T-cell (primary cell): ENCODE measurements at regions not wholly inside any gene's neighbourhood (a gene's known extent, or its start where the extent isn't known, plus 50 kb on each side); places are given as distances from the start of the nearest gene placed in this dataset.

Source experiments
- ATAC-seq, 4 experiments: fragments of 200-7000 bp in 3 of 4; fragments of 150-1000 bp in 1 of 4; cut with Tn5 transposase; replicated peaks in 1 of 4; 1 replicate in 3 of 4; 2 replicates in 1 of 4; pipeline ENCODE4 v1.10.0; 2021; ENCODE audit warnings: moderate library complexity in 3 of 4, mild to moderate bottlenecking in 2 of 4, moderate number of reproducible peaks in 1 of 4
- CTCF ChIA-PET, 2 donors: fragments of 300-600 bp; sonication (Branson Sonifier 250); formaldehyde crosslinking; loops; one replicate each; lab custom pipeline; 2022; ENCODE audit warnings: antibody characterized with exemption in 2 of 2; lab: Charles Lee
- POLR2A ChIA-PET, 2 donors: fragments of 300-600 bp; sonication (Branson Sonifier 250); formaldehyde crosslinking; loops; one replicate each; lab custom pipeline; 2022; ENCODE audit warnings: antibody characterized with exemption in 2 of 2; lab: Charles Lee
- DNase-seq, 35 experiments: peaks; one replicate each; pipeline versions ENCODE4 v3.0.0 to v3.0.0-alpha.2; 2013 to 2023
- H3K27ac ChIP-seq: one replicate; pipeline ENCODE4 v1.5.1; 2013; ENCODE audit warnings: low read length
- H3K27me3 ChIP-seq, 2 experiments: replicated peaks in 1 of 2; 1 replicate in 1 of 2; 2 replicates in 1 of 2; pipeline versions ENCODE4 v1.6.1 to v1.7.0; 2013; ENCODE audit warnings: low read length in 1 of 2, mixed read lengths in 1 of 2; ENCODE audit not compliant: control insufficient read depth in 2 of 2, insufficient read depth in 2 of 2; ENCODE audit errors: extremely low read depth in 1 of 2
- H3K36me3 ChIP-seq, 2 donors: 1 replicate in 1 of 2; 2 replicates in 1 of 2; pipeline versions ENCODE4 v1.6.1 to v1.7.0; 2013; ENCODE audit warnings: low read length in 1 of 2; ENCODE audit not compliant: control insufficient read depth in 2 of 2, insufficient read depth in 1 of 2; ENCODE audit errors: extremely low read depth in 1 of 2
- H3K4me1 ChIP-seq, 2 experiments: 1 replicate in 1 of 2; 2 replicates in 1 of 2; pipeline versions ENCODE4 v1.6.1 to v1.7.0; 2013; ENCODE audit warnings: low read length in 2 of 2, mixed read lengths in 1 of 2; ENCODE audit not compliant: insufficient read depth in 2 of 2, control insufficient read depth in 1 of 2; ENCODE audit errors: extremely low read depth in 1 of 2
- H3K4me3 ChIP-seq, 2 donors: 1 replicate in 1 of 2; 2 replicates in 1 of 2; pipeline versions ENCODE4 v1.5.1 to v1.7.0; 2013; ENCODE audit warnings: mild to moderate bottlenecking in 2 of 2, low read length in 1 of 2, moderate library complexity in 1 of 2; ENCODE audit not compliant: control insufficient read depth in 1 of 2; ENCODE audit errors: extremely low read depth in 1 of 2
- H3K9me3 ChIP-seq: 2 replicates; pipeline ENCODE4 v1.7.0; 2013
- H3K27ac Mint-ChIP-seq, 2 donors: one replicate each; pipeline ENCODE4 v1.8.0; 2020 to 2021; ENCODE audit warnings: mild to moderate bottlenecking in 2 of 2, mixed read lengths in 2 of 2
- H3K27me3 Mint-ChIP-seq, 2 donors: one replicate each; pipeline ENCODE4 v1.8.0; 2021 to 2022; ENCODE audit warnings: mixed read lengths in 2 of 2
- H3K36me3 Mint-ChIP-seq: one replicate; pipeline ENCODE4 v1.8.0; 2021; ENCODE audit warnings: mixed read lengths
- H3K4me1 Mint-ChIP-seq, 3 donors: one replicate each; pipeline ENCODE4 v1.8.0; 2020 to 2022; ENCODE audit warnings: mixed read lengths in 3 of 3, mild to moderate bottlenecking in 1 of 3
- H3K4me3 Mint-ChIP-seq, 3 donors: one replicate each; pipeline ENCODE4 v1.8.0; 2020 to 2022; ENCODE audit warnings: mild to moderate bottlenecking in 3 of 3, mixed read lengths in 3 of 3, moderate library complexity in 3 of 3
- H3K9me3 Mint-ChIP-seq, 3 donors: one replicate each; pipeline ENCODE4 v1.8.0; 2020 to 2022; ENCODE audit warnings: mixed read lengths in 3 of 3
- WGBS: methylation state at CpG from one replicate; pipeline ENCODE4 v1.1.5; 2013; ENCODE audit warnings: missing lambda C conversion rate; ENCODE audit not compliant: insufficient coverage; 5-methylcytosine and 5-hydroxymethylcytosine counted together

DNA sequence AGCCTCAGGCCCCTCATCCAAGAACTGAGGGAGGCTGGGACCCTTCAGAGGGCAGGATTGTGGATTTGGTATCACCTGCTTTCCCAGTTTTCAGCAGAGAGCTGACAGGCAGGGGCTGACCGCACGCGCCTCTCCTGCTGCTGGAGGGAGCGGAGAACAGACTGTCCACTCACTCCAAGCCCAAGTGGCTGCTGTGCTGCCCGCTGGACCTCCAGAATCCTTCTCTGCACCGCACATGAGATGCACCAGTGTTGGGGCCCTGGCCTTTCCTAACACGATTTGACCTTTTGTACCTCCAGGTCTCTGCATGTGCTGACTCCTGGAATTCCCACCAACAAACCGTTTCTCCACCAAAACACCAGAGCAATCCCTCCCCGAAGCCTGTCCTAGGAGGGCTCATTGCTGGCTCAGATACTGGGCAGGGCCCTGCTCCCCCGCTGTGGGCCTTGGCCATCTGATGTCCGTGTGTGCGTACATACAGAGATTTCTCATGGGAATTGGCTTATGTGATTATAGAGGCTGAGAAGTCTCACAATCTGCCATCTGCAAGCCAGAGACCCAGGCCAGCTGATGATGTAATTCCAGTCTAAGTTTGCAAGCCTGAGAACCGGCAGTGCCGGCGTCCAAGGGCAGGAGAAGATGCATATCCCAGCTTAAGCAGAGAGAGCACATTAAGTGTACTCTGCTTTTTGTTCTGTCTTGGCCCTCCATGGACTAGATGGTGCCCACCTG lies 141.7 kb downstream of the GADD45G start:
- peaks cover 0 to 5% (median 0%) of the 10 kb centered on the region in 3 donors for H3K9me3 Mint-ChIP-seq
- WGBS: 93% methylated on average over 15 of the region's 15 CpGs
- no peak for ATAC-seq
- peaks cover 26 to 71% of the 10 kb centered on the region in 2 experiments for H3K4me1 ChIP-seq
- peaks cover 74 to 86% (median 76%) of the 10 kb centered on the region in 3 donors for H3K4me1 Mint-ChIP-seq
- no peaks in the 10 kb centered on the region for H3K27me3 Mint-ChIP-seq
- no peak overlapping the region for H3K4me3 Mint-ChIP-seq
- H3K27ac Mint-ChIP-seq: peak overlapping the region; percentile 22 to 55
- no peaks in the 10 kb centered on the region for H3K27me3 ChIP-seq
- no peaks in the 10 kb centered on the region for H3K36me3 ChIP-seq
- no peak for DNase-seq
- POLR2A ChIA-PET: interaction anchor here in 1 of 2 donors (1.1 kb wide), 1 partner anchor 18 kb away, joined by 3 read pairs; no protein-coding TSS in a partner anchor
- no peak overlapping the region for H3K4me3 ChIP-seq
- no peak overlapping the region for H3K27ac ChIP-seq
- CTCF ChIA-PET: interaction anchor here in 1 of 2 donors (0.9 kb wide), 1 partner anchor 45 kb away, joined by 3 read pairs; no protein-coding TSS in a partner anchor
- H3K9me3 ChIP-seq: no peaks in the 10 kb centered on the region
- H3K36me3 Mint-ChIP-seq: no peaks in the 10 kb centered on the region

DNA sequence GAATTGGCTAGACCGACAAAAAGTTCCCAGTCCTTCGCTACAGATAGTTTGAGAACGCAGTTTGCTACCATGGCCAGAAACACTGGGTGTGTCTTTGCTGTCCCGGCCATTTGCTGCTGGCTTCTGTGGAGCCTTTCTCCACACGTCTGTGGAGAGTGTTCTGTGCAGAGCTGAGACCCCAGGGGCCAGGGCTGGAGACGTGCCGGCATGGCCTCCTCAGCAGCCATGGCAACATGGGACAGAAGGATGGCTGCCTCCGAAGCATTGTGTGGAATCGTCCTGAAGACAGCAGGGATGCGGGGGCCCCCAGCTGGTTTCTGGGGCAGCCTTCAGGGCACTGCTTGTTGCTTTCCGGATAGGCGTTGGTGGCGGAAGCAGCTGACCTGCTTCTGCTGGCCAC lies 142.8 kb downstream of the GADD45G start:
- no peak overlapping the region for H3K27ac Mint-ChIP-seq
- H3K4me3 Mint-ChIP-seq: peak overlapping the region in 1 of 3 donors; percentile 60
- peaks cover 66 to 77% (median 68%) of the 10 kb centered on the region in 3 donors for H3K4me1 Mint-ChIP-seq
- no peaks in the 10 kb centered on the region for H3K36me3 Mint-ChIP-seq
- CTCF ChIA-PET: no interaction called here
- no peaks in the 10 kb centered on the region for H3K27me3 Mint-ChIP-seq
- Histone ChIP-seq H3K4me3 (no peak overlapping the region), H3K9me3 (no peaks in the 10 kb centered on the region), H3K27me3 (no peaks in the 10 kb centered on the region), H3K27ac (no peak overlapping the region), H3K36me3 (no peaks in the 10 kb centered on the region), H3K4me1 (peaks cover 22 to 62% of the 10 kb centered on the region in 2 experiments)
- POLR2A ChIA-PET: no interaction called here
- peaks cover 0 to 5% (median 0%) of the 10 kb centered on the region in 3 donors for H3K9me3 Mint-ChIP-seq
- no peak for ATAC-seq
- DNase-seq: no peak
- 97% methylated on average over 13 of the region's 13 CpGs for WGBS

DNA sequence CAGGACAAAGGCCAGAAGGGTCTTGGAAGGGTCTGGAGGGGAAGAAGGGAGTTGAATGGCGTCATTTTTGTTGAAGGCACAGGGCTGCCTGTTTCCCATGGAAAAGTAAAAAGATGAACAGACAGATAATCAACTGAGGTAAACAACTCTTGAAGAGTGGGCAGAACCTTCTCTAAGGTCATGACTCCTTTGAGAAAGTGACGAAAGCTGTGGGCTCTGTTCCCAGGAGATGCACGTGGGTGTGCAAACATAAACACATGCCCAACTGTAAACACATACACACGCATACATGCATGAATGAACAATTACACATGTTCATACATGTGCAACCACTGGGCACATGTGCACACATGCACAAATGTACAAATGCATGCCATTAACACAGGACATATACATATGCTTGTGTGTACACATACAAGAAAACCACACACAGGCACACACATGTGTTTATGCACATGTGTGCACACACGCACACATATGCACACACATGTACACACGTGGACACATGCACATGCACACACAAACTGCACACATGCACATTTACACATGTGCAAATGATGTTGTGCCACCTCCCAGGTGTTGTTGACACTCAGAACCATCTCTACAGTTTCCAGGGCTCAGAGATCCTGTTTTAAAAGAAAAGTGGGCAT lies 143.3 kb downstream of the GADD45G start:
- H3K9me3 ChIP-seq: no peaks in the 10 kb centered on the region
- H3K4me3 ChIP-seq: no peak overlapping the region
- Mint-ChIP-seq H3K9me3 (peaks cover 0 to 5% (median 0%) of the 10 kb centered on the region in 3 donors), H3K4me3 (peak overlapping the region in 1 of 3 donors; percentile 60), H3K27me3 (no peaks in the 10 kb centered on the region), H3K4me1 (peaks cover 60 to 72% (median 63%) of the 10 kb centered on the region in 3 donors), H3K36me3 (no peaks in the 10 kb centered on the region), H3K27ac (no peak overlapping the region)
- H3K27me3 ChIP-seq: no peaks in the 10 kb centered on the region
- CTCF ChIA-PET: no interaction called here
- H3K36me3 ChIP-seq: no peaks in the 10 kb centered on the region
- DNase-seq (no peak), ATAC-seq (no peak)
- peaks cover 17 to 57% of the 10 kb centered on the region in 2 experiments for H3K4me1 ChIP-seq
- 88% methylated on average over 3 of the region's 6 CpGs for whole genome bisulfite sequencing
- H3K27ac ChIP-seq: no peak overlapping the region
- POLR2A ChIA-PET: no interaction called here

DNA sequence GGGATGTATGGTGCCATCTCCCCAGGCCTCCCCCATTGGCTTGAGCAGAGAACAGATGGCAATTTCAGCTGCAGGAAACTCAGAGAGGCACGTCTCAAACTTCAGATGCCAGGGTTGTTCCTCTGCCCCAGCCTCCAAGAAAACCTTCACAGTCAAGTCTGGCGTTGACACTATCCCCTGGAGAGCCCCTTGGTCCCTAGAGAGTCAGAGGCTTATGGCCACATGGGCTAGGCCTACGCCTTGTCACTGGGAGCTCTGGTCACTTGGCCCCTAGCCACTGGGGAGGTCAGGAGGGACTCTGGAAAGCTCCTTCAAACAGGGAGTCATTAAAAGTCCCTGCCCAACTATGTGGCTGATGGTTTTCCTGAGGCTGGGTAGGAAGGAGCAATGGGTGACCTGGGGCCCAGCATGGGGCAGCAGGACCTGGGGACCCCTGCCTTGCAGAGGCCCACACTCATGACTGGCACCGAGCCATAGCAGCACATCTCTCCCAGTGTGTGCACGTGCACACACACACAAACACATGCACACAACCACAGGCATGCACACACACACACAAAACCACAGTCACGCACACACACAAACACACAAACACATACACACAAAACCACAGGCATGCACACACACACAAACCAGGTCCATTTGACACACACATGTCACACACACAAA lies 144.2 kb downstream of the GADD45G start:
- DNase-seq (no peak), ATAC-seq (no peak)
- Mint-ChIP-seq H3K27ac (no peak overlapping the region), H3K9me3 (peaks cover 0 to 5% (median 0%) of the 10 kb centered on the region in 3 donors), H3K4me3 (peak overlapping the region in 1 of 3 donors; percentile 60), H3K27me3 (no peaks in the 10 kb centered on the region), H3K4me1 (peaks cover 52 to 63% (median 55%) of the 10 kb centered on the region in 3 donors), H3K36me3 (no peaks in the 10 kb centered on the region)
- ChIA-PET CTCF (no interaction called here), POLR2A (no interaction called here)
- Histone ChIP-seq H3K9me3 (no peaks in the 10 kb centered on the region), H3K36me3 (no peaks in the 10 kb centered on the region), H3K27ac (no peak overlapping the region), H3K27me3 (no peaks in the 10 kb centered on the region), H3K4me1 (peaks cover 13 to 49% of the 10 kb centered on the region in 2 experiments), H3K4me3 (peak overlapping the region in 1 of 2 donors; percentile 17)
- 82% methylated on average over 6 of the region's 6 CpGs for WGBS

DNA sequence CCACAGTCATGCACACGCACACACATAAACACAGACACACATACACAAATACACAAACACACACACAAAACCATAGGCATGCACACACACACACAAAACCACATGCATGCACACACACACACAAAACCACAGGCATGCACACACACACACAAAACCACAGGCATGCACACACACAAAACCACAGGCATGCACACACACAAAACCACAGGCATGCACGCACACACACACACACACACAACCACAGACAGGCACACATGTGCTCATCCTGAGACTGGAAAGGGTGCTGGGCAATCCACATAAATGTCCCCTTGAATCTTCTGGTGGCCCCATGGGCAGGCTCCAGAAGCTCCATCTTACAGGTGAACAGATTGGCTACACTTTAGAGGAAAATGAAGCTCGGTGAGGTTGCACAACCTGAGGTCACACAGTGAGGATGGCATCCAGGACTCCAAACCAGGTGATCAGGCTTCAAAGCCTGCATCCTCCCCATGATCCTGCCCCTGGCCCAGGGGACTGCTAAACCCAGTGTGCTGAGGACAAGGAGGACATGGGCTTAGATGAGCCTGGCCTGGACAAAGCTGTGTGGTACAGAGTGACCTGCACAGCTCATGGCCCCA lies 144.8 kb downstream of the GADD45G start:
- WGBS: 64% methylated on average over 2 of the region's 3 CpGs
- no peak for ATAC-seq

More for the DNA sequence above, 144.8 kb downstream of the GADD45G start:
- H3K27me3 Mint-ChIP-seq: no peaks in the 10 kb centered on the region
- no peak overlapping the region for H3K27ac Mint-ChIP-seq
- H3K4me3 Mint-ChIP-seq: peak overlapping the region in 1 of 3 donors; percentile 60
- H3K9me3 ChIP-seq: no peaks in the 10 kb centered on the region
- peaks cover 45 to 63% (median 48%) of the 10 kb centered on the region in 3 donors for H3K4me1 Mint-ChIP-seq
- DNase-seq: no peak
- ChIA-PET POLR2A (interaction anchor here in 1 of 2 donors (0.7 kb wide), 1 partner anchor 1013 kb away, joined by 3 read pairs; no protein-coding TSS in a partner anchor), CTCF (no interaction called here)
- H3K9me3 Mint-ChIP-seq: peaks cover 0 to 5% (median 0%) of the 10 kb centered on the region in 3 donors
- no peaks in the 10 kb centered on the region for H3K27me3 ChIP-seq
- no peak overlapping the region for H3K27ac ChIP-seq
- H3K4me3 ChIP-seq: no peak overlapping the region
- H3K36me3 Mint-ChIP-seq: no peaks in the 10 kb centered on the region
- peaks cover 10 to 42% of the 10 kb centered on the region in 2 experiments for H3K4me1 ChIP-seq
- H3K36me3 ChIP-seq: no peaks in the 10 kb centered on the region
